ENCODE measurements at regions not wholly inside any gene's neighbourhood (a gene's known extent, or its start where the extent isn't known, plus 50 kb on each side); places are given as distances from the start of the nearest gene placed in this dataset.

DNA sequence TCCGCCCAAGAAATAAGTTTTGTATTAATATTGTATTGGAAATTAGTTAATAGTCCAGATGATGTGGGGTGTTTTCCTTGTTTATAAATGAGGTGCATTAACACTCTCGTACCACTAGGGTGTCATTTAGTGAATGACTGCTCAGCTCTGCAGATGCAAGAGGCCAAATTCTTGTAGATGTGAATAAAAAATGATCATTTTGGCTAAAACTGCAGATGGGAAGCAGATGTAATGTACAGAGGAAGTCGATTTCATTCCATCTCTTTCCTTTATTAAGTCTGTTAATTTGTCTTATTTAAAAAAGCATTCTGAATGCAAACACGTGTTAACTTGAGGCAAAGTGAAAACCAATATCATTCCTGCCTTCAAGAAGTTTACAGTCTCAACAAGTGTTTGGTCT is 108.1 kb downstream of the DHX15 start:
- no peak for FAIRE-seq

DNA sequence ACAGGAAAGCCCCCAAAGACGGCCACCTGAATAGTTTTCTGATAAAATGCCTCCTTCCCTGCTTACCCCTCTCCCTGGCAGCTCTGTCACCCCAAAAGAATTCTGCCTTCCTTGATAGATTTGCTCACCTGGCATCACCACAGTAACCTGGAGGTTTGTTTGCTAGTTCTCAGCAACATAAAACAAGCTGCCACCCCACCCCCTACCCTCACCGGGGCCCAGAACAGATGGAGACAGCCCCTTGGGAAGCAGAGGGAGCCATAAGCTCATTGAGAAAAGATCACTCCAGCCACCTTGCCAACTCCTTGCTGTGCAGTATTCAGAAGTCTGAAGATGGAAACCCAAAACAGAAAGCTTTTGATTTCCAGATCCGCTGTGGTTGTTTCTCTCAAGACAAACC is 108.6 kb downstream of the DHX15 start:
- no peak for FAIRE-seq

DNA sequence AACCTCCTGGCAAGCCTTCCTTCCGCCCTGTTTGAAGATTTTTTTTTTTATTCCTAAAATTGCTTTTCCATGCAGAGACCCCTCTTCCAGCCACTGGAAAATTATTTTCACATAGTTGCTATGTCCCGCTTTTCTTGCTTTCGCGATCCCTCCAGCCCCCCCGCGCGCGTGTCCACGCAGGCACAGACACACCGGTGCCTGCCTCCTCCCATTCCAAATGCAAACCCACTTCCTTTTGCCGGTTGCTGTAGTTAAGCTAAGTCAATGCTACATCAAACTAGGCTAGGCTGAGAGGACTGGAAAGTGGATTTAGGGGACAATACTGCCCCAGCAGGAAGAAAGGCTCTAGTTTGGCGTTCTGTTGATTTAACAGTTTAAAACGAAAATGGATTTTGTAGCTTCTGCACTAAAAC is 111.0 kb downstream of the DHX15 start:
- FAIRE-seq: no peak

DNA sequence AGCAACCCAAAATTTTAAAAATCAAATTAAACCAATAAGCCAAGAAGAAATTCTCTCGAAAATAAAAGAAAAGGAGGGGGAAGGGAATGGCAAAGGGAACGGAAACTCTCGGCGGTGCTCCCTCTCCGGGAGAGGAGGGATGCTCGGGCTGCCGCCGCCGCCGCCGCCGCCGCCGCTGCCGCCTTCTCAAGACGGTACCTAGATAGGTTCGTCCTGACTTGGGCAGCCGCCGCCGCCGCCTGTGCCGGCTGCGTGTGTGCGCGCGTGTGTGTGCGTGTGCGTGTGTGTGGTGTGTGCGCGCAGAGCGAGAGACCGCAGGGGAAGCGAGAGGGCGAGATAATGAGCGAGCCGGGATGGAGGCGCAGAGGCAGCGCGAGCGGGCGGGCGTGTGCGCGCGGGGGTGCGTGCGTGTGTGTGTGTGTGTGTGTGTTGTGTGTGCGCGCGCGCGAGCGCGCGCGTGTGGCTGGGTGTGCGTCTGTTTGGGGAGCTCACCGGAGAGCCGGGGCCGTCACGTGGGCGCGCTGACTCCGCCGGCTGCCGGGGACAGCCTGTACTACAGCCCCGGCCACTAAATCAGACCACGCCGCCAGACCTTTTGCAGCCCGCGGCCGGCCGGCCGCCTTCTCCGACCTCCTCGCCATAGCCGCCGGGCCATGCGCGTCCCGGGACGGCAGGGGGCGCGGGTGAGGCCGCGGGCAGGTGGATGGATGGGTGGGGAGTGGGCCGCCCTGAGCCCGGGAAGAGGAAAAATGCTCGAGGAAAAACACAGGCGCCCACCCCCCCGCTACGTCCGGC is 111.6 kb downstream of the DHX15 start:
- no peak for FAIRE-seq

DNA sequence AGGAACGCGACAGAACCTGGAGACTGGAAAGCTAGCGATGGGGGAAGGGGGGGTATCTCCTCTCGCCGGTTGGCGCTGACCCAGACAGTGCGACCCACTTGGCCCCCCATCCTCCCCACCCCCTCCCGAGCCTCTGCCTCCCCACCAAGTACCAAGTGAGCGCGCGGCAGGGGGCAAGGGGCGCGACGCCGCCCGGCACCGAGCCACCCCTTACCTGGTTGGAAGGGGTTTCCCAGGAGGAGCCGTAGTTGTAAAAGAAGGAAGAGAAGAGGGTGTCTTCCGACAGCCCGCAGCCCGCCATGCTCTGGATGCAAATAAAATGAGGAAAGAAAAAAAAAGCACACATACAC is 112.2 kb downstream of the DHX15 start:
- no peak for FAIRE-seq

DNA sequence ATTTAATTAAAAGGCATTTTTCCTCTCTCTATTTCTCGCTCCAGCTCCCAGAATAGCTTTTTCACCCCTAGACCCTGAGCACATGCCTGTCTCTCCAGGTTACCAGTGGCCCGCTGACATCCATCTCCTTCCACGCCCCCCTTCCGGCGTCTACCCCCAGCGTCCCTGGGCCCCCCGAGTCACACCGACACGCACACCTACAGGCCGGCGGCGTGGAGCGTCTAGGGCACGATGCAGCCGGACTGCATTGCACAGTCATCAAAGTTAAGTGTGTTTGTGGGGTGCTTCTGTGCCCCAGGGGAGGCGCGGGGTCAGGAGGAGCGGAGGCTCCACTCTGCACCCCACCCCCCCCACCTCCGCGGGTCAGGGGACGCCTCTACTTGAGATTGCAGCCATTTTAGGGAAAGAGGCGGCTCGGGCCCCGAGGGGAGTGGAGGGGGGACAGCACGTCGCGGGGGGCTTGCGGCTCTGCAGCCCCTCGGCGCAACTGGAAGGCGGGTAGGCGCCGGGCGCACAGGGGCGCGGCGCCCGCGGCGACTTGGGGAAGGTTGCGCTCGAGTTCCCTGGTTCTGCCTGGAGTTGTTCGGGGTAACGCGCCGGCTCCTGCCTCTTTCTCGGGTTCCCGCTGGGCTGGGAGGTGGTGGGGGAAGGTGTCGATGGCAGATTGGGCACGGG is 112.7 kb downstream of the DHX15 start:
- FAIRE-seq: no peak

DNA sequence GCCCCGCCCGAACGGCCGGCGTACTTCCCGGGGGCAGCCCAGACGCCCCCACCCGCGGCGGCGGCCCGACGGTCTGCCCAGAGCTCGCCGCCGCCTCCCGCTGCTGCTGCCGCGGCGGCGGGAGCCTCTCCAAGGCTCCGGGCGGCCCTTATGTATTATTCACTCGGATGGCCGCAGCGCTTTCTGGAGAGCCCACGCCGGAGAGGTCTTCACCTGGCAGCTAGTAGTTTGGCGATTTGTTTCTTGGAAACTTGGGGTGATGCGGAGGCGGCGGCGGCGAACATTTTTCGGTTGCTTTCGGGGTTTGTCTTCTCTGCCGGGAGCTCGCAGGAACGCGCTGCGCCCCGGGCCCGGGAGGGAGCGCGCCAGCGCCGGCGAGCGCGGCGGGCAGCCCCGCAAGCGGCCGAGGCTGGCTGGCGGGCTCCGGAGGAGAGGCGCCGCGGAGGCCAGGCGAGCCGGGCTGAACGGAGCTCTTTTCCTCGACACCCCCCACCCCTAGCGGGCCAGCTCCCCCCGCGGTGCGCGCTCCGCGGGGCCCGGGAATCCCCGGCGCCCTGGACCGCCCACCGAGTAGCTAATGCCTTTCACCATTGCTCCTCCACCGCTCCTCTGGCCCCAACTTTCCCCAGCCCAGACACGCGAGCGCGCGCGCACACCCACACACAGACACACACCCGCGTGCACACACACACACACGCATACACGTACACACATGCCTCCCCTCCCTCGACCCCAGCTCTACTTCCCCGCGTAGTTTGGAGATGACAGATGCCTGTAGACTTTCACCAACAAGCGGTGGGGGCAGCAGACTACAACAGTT is 113.5 kb downstream of the DHX15 start:
- no peak for FAIRE-seq

DNA sequence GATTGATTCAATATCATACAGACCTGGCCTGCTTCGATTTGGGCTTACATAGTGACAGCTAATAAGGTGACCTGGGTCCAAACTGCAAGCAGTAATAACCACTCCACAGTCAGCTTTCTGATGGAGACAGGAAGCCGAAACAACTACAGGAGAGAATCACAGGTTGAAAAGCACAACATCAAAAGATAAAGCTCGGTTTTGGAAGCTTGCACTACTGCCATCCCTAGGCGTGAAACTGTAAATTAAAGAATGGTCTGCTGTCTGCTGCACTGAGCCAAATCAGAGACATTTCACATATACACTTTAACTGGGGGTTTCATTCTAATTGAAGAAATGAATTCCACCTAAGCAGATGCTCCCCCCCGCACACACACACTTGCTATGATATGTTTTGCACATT is 116.3 kb downstream of the DHX15 start:
- FAIRE-seq: no peak

DNA sequence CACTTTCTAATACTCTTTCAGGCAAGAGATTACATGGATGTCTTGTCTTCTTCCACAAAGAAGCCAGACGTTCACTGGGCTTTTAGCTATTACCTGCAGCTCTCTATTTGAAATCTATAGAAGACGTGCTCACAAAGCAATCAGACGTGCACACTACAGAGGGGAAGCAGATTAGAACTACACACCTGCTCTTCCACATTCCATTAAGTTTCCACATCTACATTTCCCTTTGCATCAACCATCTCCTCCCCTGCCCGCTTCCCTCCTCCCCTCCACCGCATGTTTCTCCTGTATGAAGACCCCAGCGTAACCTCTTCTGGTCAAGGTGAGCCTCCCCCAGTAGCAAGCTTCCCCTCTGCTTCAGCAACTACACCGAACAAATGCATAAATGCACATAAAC is 119.8 kb downstream of the DHX15 start:
- no peak for FAIRE-seq

DNA sequence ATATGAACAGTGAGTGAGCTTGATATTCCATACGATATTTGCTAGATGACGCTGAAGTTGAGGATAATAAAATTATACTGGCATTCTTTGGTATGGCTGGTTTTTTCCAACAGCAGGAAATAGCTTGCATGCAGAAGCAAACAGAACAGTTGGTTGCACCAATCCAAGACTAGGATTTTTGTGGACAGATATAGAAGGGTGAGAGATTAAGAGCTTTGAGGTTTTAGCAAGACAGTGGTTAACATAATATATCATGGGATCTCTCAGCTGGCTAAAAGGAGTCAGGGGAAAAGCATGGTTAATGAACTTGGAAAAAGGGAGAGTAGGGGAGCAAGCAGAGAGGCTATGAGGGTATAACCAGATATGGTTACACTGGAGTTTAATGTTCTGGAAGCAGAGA is 127.9 kb downstream of the DHX15 start:
- no peak for FAIRE-seq

DNA sequence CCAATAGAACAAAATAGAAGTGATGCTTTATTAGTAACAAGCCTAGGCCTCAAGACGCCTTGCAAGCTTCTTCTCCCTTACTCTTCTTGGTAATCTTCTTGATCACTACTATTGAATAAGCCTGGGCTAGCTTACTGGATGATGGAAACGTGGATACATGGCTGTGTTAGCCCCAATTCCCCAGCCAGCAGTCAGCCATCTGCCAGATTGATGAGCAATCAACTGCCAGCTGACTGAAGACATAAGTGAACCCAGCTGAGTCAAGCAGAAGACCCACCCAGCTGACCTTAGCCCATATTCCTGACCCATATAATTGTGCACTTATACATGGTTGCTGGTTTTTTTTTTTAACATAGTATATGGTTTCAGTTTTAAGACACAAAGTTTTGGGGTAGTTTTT is 130.4 kb downstream of the DHX15 start:
- no peak for FAIRE-seq

DNA sequence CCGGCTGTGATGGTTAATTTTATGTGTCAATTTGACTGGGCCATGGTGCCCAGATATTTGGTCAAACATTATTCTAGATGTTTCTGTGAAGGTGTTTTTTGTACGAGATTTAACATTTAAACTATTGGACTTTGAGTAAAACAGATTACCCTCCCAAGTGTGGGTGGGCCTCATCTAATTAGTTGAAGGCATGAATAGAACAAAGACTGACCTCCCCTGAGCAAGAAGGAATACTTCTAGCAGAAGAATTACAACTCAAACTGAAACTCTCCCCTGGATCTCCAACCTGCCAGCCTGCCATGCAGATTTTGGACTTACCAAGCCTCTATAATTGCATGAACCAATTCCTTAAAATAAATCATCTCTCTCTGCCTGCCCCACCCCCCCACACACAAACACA is 132.5 kb downstream of the DHX15 start:
- no peak for FAIRE-seq

DNA sequence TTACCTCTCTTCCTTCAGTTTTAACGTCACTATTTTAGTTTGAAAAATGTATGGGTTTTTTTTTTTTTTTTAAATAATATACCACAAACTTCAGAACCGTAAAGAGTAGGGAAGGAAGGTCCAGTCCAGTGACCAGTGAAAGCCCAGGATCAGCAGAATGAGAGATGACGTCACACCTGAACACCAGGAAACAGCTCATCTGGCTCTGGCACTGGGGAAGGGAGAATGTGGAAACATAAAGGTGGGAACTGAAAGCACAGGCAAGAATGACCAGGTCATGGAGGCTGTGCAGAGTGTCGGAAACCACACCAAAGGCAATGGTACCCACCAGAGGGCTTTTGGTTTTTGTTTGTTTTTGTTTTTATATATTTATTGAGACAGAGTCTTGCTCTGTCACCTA is 141.2 kb downstream of the DHX15 start:
- FAIRE-seq: no peak

DNA sequence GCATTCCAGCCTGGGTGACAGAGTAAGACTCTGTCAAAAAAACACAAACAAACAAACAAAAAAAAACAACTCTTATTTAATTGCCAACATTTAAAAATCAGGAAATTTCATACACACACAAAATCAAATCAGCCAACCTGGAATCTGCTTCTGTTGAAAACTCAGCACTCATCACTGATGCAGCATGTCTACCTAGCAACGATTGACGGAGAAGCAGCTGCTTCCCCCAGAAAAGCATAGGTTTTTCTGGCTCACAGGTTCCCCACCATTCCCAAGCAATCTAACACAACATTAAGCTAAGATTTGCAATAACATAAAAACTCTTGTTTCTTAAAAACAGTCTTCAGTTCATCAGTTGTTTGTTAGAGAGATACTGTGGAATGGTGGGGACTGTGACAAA is 143.6 kb downstream of the DHX15 start:
- no peak for FAIRE-seq

DNA sequence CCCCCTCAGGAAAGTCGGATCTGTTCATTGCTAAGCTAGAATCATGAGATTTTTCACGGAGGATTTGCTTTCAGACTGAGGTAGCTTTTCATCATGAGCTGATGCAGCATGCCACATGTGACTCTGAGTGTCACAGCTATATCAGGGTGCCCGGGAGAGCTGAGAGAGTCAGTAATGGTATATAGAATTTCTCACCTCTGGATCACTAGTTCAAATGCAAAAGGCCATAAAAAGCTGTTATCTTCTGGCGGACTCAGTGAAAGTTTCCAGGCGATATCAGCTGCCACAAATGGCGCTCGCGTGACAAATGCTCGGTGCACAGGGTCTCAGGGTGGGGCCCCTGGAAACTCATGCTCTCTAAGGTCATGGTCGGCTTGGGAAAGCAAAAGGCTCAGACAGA is 150.1 kb downstream of the DHX15 start:
- FAIRE-seq: no peak

DNA sequence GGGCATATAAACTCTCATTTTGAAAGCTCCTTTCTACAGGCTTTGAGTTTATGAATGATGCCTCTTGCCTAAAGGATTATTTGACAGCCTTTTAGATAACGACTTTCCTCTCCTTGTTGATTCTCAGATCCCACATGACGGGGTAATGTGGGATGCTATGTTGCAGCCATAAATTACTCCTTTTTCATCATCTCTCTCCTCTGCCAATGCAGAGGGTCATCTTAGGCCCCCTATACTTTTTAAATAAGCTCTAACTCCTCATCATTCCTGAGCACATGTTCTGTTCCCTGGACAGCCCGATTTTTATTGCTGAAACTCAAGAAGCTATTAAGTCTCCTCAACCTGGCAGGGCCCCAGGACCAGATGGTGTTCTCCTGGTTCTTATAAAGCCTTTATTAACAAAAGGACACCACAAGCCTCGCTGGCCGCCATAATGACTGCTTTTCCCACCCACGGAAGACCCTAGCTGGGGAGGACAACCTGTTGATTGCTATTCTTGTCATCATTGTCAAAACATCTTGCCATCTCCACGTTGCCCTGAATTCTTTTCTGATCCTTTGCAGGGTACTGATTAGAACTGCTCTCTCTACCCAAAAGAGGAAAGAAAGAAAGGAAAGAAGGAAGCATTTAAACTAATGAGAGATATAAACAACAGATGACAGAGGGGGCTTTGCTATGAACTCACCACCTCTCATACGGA is 150.7 kb downstream of the DHX15 start:
- FAIRE-seq: no peak

DNA sequence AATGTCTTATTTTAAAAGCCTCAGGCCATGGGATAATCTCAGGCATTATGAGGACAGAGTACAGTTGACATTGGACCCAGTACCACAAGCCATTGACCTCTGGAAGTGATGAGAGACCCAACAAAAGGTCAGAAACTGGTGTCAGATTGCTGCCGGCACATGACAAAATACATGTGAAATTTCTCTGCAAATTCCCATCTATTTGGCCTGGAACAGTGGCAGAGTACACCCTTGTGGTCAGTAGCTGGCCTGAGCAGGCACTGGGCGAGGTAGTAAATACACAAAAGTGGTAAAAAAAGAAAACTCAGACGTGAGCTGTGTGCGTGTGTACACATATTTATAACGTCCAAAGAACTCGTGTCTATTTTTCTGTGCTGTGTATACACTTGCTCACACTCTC is 155.5 kb downstream of the DHX15 start:
- no peak for FAIRE-seq

DNA sequence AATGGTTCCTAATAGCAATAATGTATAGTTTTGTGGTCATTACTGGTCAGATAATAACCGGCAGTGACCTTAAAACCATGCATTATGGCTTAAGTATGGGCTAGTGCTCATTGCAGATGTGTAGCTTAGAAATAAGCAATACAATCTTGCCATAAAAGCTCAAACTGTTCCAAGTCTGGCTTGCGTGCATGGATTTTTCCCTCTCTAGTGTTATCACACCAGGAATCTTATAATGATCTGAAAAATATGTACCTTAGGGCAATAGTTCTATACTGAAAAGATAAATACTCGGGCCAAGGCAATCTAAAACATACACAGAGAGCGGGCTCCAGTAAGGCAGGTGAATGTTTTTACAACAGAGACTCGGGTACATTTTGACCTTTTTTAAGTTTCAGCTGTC is 157.8 kb downstream of the DHX15 start:
- FAIRE-seq: no peak

DNA sequence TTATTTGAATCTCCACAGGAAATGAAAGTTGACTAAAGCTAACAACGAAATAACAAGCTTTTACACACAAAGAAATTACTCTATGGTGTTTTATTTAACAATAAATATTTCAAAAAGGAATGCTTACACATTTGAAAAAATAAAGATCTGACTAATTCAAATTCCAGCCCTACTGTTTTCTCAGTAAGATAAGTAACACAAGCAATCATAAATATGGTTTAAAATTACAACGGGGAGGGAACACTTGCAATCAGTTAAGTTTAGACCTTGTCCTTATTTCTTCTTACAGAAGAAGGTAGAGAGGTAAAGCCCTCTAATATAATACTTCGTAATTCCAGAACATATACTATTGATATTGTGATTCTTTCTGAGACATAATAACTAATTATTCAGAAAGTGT is 158.5 kb downstream of the DHX15 start:
- no peak for FAIRE-seq

DNA sequence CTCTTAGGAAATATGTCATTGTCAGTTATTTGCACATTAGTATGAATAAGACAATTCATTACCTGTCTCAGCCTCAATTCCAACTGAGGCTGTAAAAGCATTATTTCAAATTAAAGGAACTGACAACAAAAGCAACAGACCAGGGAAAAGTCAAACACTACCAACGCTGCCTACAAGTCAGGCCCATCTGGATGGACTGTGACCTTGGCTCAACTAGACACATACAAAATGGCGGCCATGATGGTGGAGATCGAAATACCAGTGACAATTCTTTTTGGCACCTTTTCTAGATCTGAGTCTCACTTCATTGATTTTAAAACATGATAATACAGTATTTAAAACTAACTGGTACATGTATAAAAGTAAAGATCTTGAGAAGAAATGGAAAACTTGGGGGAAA is 160.7 kb downstream of the DHX15 start:
- no peak for FAIRE-seq

DNA sequence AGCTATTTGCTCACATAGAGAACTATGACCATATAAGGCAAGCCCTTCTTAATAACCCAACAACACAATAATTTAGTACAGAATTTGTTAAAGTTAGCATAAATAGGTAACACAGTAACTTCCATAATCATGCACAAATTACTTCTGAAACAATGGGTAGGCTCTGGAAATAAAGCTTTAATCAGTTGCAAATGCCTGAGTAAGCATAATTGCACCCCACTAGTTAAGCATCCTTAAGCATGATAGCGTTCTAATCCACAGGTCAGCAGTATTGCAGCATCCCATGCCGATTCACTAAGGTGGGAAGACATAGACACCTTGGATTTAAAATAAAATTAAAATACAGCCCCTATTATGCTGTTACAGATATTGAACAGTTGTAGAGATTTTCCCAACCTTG is 161.7 kb downstream of the DHX15 start:
- no peak for FAIRE-seq

DNA sequence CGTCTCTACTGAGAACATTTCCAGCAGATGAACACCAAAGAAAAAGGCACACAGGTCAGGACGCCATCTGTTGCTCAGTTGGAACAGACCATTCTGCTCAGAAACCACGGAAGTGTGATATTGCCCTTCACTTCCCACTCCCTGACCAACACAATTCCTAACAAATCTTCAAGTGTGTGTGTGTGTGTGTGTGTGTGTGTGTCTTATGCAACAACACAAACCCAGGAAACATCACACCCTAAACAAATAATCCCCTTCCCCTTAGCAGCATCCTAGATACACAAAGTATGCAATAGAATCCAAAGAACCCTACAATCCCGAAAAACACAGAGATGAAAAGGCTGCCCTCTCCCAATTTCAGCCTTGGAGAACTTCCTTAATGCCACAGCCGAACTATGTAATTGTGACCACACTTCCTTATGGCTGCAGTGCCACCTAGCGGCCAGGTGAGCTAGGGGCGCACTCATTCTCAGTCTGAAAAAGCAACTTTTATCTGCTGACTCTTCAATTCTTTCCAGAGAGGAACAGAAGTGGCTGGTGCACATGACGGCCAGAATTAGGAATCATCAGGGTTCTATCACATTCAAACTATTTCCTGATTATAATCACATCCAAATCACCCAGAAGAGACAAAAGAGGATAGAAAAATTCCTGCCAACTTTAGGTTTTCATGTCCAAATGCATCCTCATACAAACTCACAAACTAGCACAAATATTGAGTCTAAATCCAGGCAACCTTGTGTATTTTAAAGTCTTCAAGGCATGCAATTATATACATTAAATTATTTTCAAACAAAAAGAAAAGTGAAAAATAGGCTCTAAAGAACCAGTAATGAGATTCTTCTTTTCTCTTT is 164.9 kb downstream of the DHX15 start:
- peak; percentile 40 for FAIRE-seq

Data from TTC549 (cell line).